Epidermal melanocyte (primary cell): ENCODE measurements at regions not wholly inside any gene's neighbourhood (a gene's known extent, or its start where the extent isn't known, plus 50 kb on each side); places are given as distances from the start of the nearest gene placed in this dataset.
"Not testable (repeated sequence)": the region's sequence is repeated elsewhere in the genome, so short reads cannot be mapped to it uniquely, and the experiment has no call there.

Experiments used
- DNase-seq: peaks from one replicate; pipeline ENCODE4 v3.0.0; 2011; ENCODE audit warnings: low spot score; ENCODE audit not compliant: insufficient read length

GRCh38 chr15:96802611-96803255 is 472.2 kb downstream of the NR2F2 start:
- DNase-seq: no peak

- DNase-seq: no peak
These were observed 474.3 kb downstream of the NR2F2 start for GRCh38 chr15:96804754-96805153.

- no peak for DNase-seq
These were observed 476.9 kb downstream of the NR2F2 start for GRCh38 chr15:96807361-96807760.

- DNase-seq: no peak
These were observed 487.4 kb downstream of the NR2F2 start for GRCh38 chr15:96817900-96818299.

GRCh38 chr15:96818861-96819260 is 488.4 kb downstream of the NR2F2 start:
- DNase-seq: no peak

- DNase-seq: no peak
These were observed 497.5 kb downstream of the NR2F2 start for GRCh38 chr15:96827981-96828380.

GRCh38 chr15:96837241-96837970 is 506.9 kb downstream of the NR2F2 start:
- DNase-seq: no peak

- DNase-seq: no peak
These were observed 507.6 kb downstream of the NR2F2 start for GRCh38 chr15:96838081-96838480.

- DNase-seq: no peak
These were observed 518.9 kb downstream of the NR2F2 start for GRCh38 chr15:96849271-96849900.

- DNase-seq: peak; percentile 25
These were observed 521.1 kb downstream of the NR2F2 start for GRCh38 chr15:96851613-96852012.

GRCh38 chr15:96858694-96859093 is 528.2 kb downstream of the NR2F2 start:
- DNase-seq: no peak

GRCh38 chr15:96860741-96861140 is 530.2 kb downstream of the NR2F2 start:
- DNase-seq: no peak

- DNase-seq: no peak
These were observed 537.5 kb downstream of the NR2F2 start for GRCh38 chr15:96867992-96868391.

- DNase-seq: no peak
These were observed 538.6 kb downstream of the NR2F2 start for GRCh38 chr15:96869122-96869521.

- no peak for DNase-seq
These were observed 539.3 kb downstream of the NR2F2 start for GRCh38 chr15:96869790-96870189.

GRCh38 chr15:96870580-96870979 is 540.1 kb downstream of the NR2F2 start:
- no peak for DNase-seq

GRCh38 chr15:96877442-96877841 is 546.9 kb downstream of the NR2F2 start:
- not testable (repeated sequence) for DNase-seq

- no peak for DNase-seq
These were observed 547.6 kb downstream of the NR2F2 start for GRCh38 chr15:96878129-96878528.

- DNase-seq: no peak
These were observed 551.7 kb downstream of the NR2F2 start for GRCh38 chr15:96882121-96882772.

- DNase-seq: no peak
These were observed 557.2 kb downstream of the NR2F2 start for GRCh38 chr15:96887730-96888129.

- no peak for DNase-seq
These were observed 558.3 kb downstream of the NR2F2 start for GRCh38 chr15:96888764-96889163.
